HG03558 (cell line): ENCODE measurements at regions not wholly inside any gene's neighbourhood (a gene's known extent, or its start where the extent isn't known, plus 50 kb on each side); places are given as distances from the start of the nearest gene placed in this dataset.

Source experiments
- ATAC-seq: cut with Tn5 transposase; IDR thresholded peaks from one replicate; pipeline ENCODE4 v1.9.1; 2021; ENCODE audit warnings: moderate number of reproducible peaks; ENCODE audit not compliant: unreplicated experiment; ENCODE audit errors: extremely low read depth

DNA sequence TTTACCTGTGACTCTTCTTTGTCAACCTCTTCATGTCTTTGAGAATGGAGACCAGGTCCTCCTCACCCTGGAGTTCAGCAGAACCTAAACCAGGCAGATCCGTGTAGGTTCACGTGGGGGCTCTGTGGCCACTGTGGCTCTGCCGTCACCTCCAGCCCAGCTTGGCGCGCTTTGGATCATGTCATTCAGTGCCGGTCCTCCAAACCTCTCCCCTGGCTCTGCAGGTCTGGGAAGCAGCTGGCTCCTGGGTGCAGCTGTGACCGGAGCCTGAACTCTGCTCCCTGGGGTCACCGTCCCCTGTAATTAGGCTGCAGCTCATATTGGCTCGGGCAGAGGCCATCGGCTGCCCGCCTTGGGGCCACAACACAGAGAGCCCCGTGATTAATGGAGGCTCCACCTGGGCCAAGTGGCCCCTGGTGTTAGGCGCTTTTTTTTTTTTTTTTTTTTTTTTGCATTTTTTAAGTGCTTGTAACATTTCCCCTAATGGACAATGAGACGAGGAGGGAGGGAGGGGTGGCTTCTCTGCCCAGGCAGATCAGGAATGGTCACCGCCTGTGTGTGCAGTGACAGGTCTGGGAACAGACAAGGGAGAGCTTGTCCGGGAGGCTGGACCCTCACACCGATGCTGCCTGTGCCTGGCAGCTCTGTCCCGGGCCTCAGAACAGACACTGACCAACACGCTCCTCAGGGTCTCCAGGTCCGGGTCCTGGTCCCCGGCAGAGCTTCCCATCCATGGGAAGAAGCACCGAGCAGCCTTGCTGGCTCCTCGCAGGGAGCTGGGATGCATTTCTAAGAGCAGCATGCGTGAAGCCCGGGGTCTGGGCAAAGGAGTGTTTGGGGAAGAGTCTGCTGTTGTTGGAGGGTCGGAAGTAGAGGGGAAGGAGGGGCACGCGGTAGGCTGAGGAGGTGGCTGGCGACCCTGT lies 247.9 kb downstream of the SEC14L1 start:
- no peak for ATAC-seq

DNA sequence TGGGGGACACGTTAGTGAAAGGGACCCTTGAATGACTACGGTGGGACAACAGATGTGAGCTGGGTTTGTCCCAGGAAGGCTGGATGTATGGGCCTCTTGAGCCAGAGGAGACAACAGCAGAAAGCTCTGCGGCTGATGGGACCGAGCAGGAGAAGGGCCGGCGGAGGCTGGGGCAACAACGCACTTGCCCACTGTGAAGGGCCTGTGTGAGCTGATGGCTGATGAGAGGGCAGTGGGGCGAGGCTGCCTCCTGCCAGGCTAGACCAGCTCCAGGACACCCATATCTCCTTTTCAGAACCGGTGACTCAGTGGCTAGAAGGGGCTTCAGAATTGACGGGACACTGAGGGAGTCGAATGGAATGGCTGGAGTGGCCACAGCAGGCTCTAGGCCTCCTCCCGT lies 250.1 kb downstream of the SEC14L1 start:
- no peak for ATAC-seq

DNA sequence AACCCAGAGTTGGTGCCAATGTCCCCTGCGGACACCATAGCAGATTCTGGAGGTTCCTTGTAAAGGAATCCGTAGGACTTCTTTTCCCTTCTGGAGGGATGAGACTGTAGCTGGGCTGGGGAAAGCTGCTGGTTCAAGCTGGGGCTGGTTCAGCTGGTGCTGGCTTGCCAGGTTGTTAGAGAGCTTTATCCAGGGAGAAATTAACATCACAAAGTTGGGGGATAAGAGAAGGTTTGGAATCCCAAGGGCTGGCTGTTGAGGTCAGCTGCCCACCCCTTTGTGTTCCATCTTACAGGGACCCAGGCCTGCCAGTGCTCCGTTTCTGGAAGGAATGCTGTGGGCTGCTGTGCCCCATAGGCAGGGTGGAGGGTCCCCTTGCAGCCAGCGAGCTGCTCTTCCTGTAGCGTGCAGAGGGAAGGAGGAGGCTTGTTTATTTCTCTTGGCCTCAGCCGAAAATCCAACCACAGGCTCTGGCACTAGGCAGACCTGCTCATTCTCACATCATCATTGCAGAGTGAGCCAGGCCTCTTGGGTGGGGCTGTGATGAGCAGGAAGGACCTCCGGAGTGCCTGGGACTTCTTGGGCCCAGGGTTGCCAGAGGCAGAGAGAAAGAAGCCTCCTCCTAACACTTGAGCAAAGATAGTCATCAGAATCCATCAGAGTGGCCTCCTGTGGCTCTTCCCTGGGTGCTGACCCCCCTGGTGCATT lies 251.1 kb downstream of the SEC14L1 start:
- no peak for ATAC-seq

DNA sequence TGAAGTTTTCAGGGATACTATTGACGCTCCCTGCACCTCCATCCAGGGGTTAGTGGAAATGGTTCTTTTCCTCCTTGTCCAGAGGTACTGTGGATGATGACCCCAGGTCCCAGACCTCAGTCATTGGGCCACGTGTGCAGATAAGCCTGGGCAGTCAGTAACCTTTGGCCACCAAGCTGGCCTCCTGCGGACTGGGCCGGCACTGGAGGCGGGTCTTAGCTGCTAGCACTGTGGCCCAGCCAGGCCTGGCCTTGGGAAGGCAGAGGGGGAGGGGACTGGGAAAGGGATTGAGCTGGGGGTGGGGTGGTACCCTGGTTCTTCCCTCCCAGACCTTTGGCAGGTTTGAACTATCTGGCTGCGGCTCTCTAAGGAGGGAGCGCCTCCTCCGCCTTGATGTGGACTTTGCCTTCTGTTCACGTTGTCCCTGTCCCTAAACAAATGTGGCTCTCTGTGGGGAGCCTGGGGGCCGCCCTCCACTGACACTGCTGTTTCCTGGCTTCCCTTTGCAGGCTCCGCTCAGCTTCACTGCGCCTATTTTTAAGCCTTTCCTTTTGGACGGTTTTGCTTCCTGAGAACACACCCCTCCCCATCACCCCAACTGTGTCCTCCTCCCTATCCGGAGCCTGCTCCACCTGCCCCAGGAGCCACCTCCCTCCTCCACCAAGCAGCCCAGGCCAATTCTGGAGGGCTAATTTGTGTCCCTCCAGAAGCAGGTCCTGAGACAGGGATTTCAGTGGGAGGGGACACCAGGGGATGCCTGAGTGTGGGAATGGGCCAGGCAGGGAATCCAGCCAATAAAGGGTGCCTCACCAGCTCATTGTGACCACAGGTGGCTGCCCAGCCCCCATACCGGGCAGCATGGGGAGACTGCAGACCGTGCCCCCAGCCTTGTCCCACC lies 251.9 kb downstream of the SEC14L1 start:
- ATAC-seq, result no peak

DNA sequence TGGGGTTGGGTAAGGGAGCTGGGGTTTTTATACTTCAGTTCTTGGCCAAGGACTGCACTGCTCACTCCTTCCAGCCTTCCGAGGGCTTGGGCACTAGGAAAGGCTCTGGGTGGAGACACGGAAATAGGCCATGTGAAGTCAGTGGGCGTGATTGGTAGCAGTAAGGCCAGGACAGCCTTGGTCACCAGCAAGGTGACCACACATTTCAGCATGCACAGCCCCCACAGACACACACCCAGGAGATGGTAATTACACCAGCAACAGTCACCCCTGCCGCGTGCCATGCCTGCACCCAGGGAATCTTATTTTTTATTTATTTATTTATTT lies 252.5 kb downstream of the SEC14L1 start:
- no peak for ATAC-seq

DNA sequence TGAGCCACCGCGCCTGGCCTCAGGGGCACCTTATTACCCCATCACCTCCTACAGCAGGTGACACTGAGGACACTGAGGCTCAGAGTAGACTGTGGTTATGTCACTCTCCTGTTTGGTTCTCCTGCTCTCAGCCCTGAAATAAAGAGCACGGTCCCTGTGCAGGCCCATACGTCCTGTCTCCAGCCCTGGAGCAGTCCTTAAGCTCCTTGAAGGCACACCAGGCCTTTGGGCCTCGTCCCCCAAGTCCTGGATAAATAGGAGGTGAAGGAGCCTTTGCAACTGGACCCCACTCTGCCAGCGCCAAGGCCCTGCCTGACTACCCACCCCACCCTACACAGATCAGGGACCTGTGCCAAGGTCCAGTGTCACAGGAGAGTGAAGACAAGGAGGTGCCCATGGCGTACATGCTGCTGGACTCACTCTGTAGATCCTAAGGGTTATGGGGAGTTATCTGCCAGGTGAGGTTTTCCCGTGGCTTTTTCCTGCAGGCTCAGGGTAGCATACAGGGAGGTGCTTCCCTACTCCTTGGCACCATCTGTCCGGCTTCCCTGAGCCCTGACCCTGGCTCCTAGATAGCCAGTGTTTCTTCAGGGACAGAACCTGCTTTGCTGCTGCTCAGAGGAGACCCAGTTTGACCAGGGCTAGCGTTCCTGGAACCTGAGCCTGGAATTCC lies 253.2 kb downstream of the SEC14L1 start:
- no peak for ATAC-seq

DNA sequence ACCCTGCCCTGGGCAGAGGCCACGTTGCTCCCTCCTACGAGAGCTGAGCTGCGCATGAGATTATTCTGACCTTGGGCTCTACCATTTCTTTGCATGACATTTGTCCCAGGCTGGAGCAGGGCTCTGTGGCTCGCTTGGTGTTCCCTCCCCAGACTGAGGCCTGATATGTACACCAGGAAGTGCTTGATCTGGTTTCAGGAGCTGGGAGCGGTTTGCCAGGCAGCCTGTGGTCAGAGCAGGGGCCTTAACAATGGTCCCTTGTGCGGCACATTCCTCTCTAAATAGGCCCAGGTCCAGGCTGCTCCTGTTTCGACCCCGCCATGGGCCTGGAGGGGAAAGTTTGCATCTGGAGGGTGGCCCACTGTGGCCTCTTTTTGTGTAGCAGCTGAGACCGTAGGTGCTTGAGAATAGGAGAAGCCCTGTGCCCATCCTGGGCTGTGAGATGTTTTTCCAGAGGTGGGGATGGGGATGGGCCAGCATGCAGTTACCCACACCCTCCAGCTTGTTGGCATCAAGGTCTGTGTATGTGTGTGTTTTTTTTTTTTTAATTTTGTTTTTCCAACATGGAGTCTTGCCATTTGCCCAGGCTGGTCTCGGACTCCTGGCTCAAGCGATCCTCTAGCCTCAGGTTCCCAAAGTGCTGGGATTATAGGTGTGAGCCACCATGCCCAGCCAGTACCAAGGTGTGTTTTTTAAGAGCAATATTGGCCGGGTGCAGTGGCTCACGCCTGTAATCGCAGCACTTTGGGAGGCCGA lies 253.9 kb downstream of the SEC14L1 start:
- ATAC-seq, result no peak

DNA sequence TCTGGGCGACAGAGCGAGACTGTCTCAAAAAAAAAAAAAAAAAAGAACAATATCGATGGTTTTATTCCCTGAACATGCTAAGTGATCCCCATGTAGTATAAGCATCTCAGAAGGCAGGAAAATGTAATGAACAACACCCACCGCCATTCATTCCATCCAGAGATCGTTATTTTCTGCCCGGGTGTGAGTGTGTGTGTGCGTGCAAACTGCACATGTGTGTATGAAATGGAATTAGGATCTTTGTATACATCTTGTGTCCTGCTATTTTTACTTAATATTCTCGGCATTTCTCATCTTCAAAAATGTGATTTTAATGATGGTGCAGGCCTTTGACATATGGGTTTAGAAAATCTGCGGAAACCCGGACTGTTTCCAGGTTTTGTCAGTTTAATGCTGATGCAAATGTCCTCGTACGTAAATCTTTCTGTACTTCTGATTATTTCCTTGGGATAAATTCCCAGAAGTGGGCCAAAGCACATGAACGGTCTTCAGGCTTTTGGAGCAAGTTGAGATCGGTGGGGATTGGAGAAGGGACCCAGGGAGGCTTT lies 254.8 kb downstream of the SEC14L1 start:
- ATAC-seq, result no peak

DNA sequence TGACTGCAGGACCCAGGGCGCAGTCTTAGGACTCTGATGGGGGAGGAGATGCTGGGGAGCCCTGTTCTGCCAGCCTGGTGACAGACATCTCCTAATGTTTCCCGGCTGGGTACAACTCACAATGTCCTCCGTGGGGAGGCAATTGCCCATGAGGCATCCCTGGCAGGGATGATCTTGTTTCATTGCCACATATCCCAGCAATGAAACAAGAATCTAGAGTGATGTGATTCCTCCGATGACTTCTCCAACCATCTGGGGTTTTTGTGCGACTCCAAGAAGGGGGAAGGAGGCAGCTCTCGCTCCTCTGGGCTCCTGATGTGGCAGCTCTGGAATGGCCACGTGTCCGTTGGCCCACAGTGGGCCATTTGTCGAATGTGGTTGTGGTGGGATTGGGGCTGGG lies 255.8 kb downstream of the SEC14L1 start:
- ATAC-seq, result no peak

DNA sequence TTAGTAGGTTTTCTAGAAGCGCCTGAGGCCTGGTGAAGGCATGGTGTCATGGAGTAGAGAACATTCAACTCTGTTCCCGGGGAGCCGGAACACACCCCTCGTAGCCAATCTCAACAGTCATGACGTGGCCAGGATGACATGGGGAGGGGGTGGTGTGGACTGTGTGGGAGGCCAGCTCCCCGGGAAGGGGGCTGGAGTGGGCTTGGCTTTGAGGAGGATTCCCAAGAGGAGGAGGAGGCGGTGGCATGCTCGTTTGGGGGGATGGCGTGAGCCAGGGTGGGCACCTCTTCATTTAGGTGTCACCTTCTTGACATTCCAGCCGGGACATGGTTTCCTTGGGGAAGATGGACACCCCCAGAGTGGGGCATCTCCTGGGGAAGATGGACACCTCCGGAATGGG lies 257.5 kb downstream of the SEC14L1 start:
- no peak for ATAC-seq

DNA sequence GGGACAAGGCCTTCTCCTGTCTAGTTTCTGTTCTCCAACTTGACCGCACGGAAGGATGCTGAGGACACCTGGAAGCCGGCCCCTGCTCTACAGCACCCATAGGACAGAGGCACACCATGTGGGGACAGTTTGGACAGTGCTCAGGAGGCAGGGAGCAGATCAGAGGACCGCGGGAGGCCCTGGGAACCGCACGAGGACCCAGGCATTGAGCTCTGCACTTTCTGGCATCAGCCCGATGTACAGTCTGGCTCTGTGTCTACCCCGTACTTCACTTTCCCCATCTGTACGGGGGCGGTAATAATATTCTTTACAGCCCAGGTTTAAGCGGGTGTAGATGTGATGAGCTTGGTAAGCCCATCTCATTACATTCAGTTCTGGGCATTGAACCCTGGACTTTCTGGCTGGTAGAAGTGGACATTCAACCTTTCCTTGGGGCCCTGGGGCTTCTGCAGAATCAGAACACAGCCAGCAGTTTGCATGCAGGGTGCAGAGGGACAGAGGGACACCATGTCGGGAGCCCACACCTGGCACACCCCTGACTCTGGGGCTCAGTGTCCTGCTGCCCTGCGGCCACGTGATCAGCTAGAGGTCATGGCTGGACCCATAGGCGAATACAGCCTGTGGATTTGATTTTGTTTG lies 258.7 kb downstream of the SEC14L1 start:
- no peak for ATAC-seq

DNA sequence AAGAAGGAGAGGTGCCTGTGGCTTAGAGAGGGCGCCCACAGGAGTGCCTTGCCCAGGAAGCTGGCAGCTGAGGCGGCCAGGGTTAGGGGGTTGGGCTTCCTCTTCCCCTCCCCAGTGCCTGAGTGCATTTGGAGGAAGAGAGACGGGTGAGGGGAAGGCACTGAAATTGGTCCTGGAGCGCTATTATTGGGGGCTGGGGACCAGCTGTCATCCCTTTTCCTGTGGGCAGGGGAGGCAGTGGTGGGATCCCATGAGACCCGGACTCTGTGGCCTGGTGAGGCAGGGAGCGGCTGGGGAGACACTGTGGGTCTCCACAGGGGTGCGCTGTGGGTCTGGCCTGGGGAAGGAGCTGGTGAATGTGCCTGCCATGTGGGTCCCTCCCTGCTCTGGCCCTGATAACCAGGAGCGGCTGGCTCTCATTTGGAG lies 259.7 kb downstream of the SEC14L1 start:
- ATAC-seq, result no peak

DNA sequence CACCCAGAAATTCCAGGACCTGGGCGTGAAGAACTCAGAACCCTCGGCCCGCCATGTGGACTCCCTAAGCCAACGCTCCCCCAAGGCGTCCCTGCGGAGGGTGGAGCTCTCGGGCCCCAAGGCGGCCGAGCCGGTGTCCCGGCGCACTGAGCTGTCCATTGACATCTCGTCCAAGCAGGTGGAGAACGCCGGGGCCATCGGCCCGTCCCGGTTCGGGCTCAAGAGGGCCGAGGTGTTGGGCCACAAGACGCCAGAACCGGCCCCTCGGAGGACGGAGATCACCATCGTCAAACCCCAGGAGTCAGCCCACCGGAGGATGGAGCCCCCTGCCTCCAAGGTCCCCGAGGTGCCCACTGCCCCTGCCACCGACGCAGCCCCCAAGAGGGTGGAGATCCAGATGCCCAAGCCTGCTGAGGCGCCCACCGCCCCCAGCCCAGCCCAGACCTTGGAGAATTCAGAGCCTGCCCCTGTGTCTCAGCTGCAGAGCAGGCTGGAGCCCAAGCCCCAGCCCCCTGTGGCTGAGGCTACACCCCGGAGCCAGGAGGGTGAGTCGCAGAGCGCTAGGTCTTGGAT lies 261.5 kb downstream of the SEC14L1 start:
- no peak for ATAC-seq

DNA sequence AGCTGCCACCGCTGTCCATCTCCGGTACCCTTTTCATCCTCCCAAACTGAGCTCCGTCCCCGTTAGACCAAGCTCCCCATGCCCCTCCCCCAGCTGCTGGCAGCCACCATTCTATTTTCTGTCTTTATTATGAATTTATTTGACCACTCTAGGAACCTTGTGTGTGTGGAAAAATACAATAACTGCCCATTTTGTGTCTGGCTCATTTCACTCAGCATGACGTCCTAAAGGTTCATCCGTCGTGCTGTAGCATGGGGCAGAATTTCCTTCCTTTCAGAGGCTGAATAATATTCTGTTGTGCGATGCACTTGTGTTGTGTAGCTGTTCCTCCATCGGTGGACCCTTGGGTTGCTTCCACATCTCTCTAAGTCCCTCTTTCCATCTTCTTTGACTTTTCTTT lies 263.1 kb downstream of the SEC14L1 start:
- ATAC-seq, result no peak

DNA sequence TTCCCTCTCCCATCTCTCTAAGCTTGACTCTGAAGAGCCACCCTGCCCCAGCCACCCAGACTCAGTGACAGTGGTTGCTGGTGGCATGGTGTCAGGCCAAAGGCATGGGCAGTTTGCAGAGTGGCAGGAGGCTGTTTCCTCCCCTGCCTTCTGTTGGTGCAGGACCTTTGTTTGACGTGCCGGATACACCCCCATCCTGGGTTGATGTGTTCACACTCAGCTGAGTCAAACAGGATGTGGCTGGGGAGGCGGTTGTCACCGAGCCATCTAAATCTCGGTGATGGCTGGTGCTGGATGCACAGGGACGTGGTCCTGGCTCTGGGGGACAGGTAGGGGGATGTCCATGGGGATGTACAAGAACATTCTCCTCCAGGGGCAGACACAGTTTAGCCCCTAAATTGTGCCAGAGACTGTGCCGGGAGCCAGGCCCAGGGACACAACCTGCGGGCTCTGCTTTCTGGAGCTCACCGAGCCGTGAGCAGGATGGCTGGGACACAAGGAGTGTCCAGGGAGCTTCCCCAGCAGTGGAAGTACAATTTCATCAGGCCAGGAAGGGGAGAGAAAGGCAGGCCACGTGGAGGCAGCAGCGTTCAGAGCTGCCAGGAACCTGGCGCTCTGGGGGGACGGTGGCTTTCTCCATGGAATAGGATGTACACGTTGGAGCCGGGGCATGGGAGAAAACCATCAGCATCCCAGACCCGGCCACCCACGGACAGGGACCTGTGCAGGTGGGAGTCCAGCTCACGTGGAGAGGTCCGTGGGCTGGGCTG lies 264.2 kb downstream of the SEC14L1 start:
- ATAC-seq, result no peak

DNA sequence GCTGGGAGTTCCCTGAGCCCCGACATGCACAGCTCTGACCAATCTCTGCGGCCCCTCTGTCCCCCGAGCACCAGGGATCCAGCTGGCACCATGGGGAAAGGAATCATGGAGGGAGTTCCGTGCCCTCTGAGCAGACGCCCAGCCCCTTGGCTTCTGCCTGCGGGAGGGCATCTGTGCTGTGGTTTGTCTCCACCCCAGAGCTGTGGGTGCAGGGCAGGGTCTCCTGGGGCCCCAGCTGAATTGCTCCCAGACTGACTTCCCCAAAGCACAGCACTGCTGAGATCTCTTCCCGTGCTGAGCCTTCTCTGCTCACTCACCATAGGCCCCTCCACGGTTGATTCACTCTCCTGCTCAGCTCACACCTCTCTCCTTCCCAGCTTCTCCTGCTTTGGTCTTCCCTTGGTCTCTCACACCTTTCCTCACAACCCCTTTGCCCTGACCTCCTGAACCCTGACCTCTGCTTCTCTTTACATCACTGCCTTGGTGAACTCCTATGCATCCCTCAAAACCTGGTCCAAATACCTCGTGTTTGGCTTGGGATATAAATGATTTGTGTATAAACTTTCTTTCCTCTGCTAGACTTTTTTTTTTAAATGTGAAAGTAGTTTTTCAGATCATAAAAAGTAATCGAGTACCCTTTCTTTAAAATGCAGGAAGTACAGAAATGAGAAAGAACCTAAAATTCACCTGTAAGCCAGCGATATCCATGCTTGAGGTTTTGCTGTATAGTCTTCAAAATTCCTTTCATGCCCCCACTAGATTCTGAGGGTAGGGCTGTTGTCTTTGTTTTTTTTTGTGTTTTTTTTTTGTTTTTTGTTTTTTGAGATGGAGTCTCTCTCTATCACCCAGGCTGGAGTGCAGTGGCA lies 265.3 kb downstream of the SEC14L1 start:
- no peak for ATAC-seq
